Caco-2 (cell line): ENCODE measurements at regions not wholly inside any gene's neighbourhood (a gene's known extent, or its start where the extent isn't known, plus 50 kb on each side); places are given as distances from the start of the nearest gene placed in this dataset.

Source experiments
- BruUV-seq: library from RNA; stranded (reverse); fragments of 400-500 nt; replicated peaks from 2 replicates; lab custom pipeline; 2021; lab: Mats Ljungman, UMichigan
- CTCF ChIA-PET: fragments of 300-600 bp; sonication (Branson Sonifier 250); formaldehyde crosslinking; loops from one replicate; lab custom pipeline; 2022; ENCODE audit warnings: antibody characterized with exemption; lab: Charles Lee
- POLR2A ChIA-PET: fragments of 300-600 bp; sonication (Branson Sonifier 250); formaldehyde crosslinking; loops from one replicate; lab custom pipeline; 2022; ENCODE audit warnings: antibody characterized with exemption; lab: Charles Lee
- DNase-seq, 2 experiments: peaks; one replicate each; pipeline versions ENCODE4 v3.0.0 to v3.0.0-alpha.2; 2020 to 2022
- H3K27me3 ChIP-seq: replicated peaks from 2 replicates; pipeline ENCODE4 v1.6.0; 2011; ENCODE audit warnings: low read length; ENCODE audit not compliant: control insufficient read depth, insufficient read depth
- H3K36me3 ChIP-seq: 2 replicates; pipeline ENCODE4 v1.5.1; 2011; ENCODE audit warnings: low read length; ENCODE audit not compliant: control insufficient read depth, insufficient read depth
- H3K4me1 ChIP-seq: fragments of 250-450 bp; sonication (Bioruptor Pico); 2 replicates; pipeline ENCODE4 v1.5.1; 2020; ENCODE audit warnings: mild to moderate bottlenecking
- H3K4me3 ChIP-seq: 2 replicates; pipeline ENCODE4 v1.5.1; 2011; ENCODE audit warnings: low read depth, mild to moderate bottlenecking, control low read depth, low read length
- H3K9me3 ChIP-seq: fragments of 250-450 bp; sonication (Bioruptor Pico); 2 replicates; pipeline ENCODE4 v1.5.1; 2020; ENCODE audit warnings: mild to moderate bottlenecking, moderate library complexity
- H3K27ac Mint-ChIP-seq: one replicate; pipeline ENCODE4 v1.8.0; 2022; ENCODE audit warnings: mixed read lengths; ENCODE audit not compliant: unreplicated experiment
- H3K27me3 Mint-ChIP-seq: one replicate; pipeline ENCODE4 v1.8.0; 2022; ENCODE audit warnings: mixed read lengths; ENCODE audit not compliant: insufficient read depth, unreplicated experiment
- H3K36me3 Mint-ChIP-seq: one replicate; pipeline ENCODE4 v1.8.0; 2022; ENCODE audit warnings: mild to moderate bottlenecking, mixed read lengths; ENCODE audit not compliant: insufficient read depth, unreplicated experiment
- H3K4me1 Mint-ChIP-seq: one replicate; pipeline ENCODE4 v1.8.0; 2022; ENCODE audit warnings: low read depth, mixed read lengths; ENCODE audit not compliant: unreplicated experiment
- H3K4me3 Mint-ChIP-seq: one replicate; pipeline ENCODE4 v1.8.0; 2022; ENCODE audit warnings: mild to moderate bottlenecking, moderate library complexity, mixed read lengths; ENCODE audit not compliant: unreplicated experiment
- H3K9me3 Mint-ChIP-seq: one replicate; pipeline ENCODE4 v1.8.0; 2022; ENCODE audit warnings: mixed read lengths; ENCODE audit not compliant: unreplicated experiment
- CTCF ChIP-seq, 2 experiments: fragments of 200-600 bp in 1 of 2; IDR thresholded peaks; 1 replicate in 1 of 2; 2 replicates in 1 of 2; pipeline versions ENCODE4 v1.5.1 to v1.8.0; 2011 to 2022; ENCODE audit warnings: antibody characterized with exemption in 1 of 2, control low read depth in 1 of 2, inconsistent platforms in 1 of 2, low read depth in 1 of 2, low read length in 1 of 2, mild to moderate bottlenecking in 1 of 2, moderate library complexity in 1 of 2; ENCODE audit not compliant: insufficient read depth in 1 of 2, severe bottlenecking in 1 of 2, unreplicated experiment in 1 of 2
- intact Hi-C: fragments of 100-400 bp; cut with micrococcal nuclease; formaldehyde crosslinking; loops from one replicate; pipeline ENCODE4 v1.10.0; 2022; ENCODE audit not compliant: unreplicated experiment

GRCh38 chr15:70260580-70260979 is 162.9 kb upstream of the TLE3 start:
- H3K4me3 ChIP-seq: no peak overlapping the region
- H3K4me1 Mint-ChIP-seq: no peaks in the 10 kb centered on the region
- H3K36me3 Mint-ChIP-seq: no peaks in the 10 kb centered on the region
- intact Hi-C loops: loop anchor here (5.0 kb wide), 1 partner anchor 102 kb away; no protein-coding TSS in a partner anchor
- CTCF ChIA-PET: interaction anchor here (0.6 kb wide), 1 partner anchor 134 kb away, joined by 7 read pairs; no protein-coding TSS in a partner anchor
- H3K27me3 Mint-ChIP-seq: no peaks in the 10 kb centered on the region
- no peaks in the 10 kb centered on the region for H3K9me3 ChIP-seq
- DNase-seq: no peak
- no peak for TF ChIP-seq CTCF (IDR thresholded peaks at IDR 0.05; ENCODE audit: insufficient read depth in 1 of 2, low read depth in 1 of 2, low read length in 1 of 2, severe bottlenecking in 1 of 2, unreplicated experiment in 1 of 2)
- no peaks in the 10 kb centered on the region for H3K27me3 ChIP-seq
- no peak overlapping the region for H3K27ac Mint-ChIP-seq
- POLR2A ChIA-PET: no interaction called here
- H3K9me3 Mint-ChIP-seq: no peaks in the 10 kb centered on the region
- H3K36me3 ChIP-seq: no peaks in the 10 kb centered on the region
- H3K4me1 ChIP-seq: no peaks in the 10 kb centered on the region
- no TSS peak for BruUV-seq
- H3K4me3 Mint-ChIP-seq: no peak overlapping the region

- H3K4me3 ChIP-seq: no peak overlapping the region
- Mint-ChIP-seq H3K4me3 (no peak overlapping the region), H3K4me1 (no peaks in the 10 kb centered on the region), H3K27me3 (no peaks in the 10 kb centered on the region), H3K9me3 (no peaks in the 10 kb centered on the region), H3K27ac (no peak overlapping the region), H3K36me3 (no peaks in the 10 kb centered on the region)
- CTCF ChIA-PET: interaction anchor here (0.6 kb wide), 1 partner anchor 97 kb away, joined by 4 read pairs; no protein-coding TSS in a partner anchor
- H3K4me1 ChIP-seq: no peaks in the 10 kb centered on the region
- no peak for TF ChIP-seq CTCF (IDR thresholded peaks at IDR 0.05; ENCODE audit: insufficient read depth in 1 of 2, low read depth in 1 of 2, low read length in 1 of 2, severe bottlenecking in 1 of 2, unreplicated experiment in 1 of 2)
- no peaks in the 10 kb centered on the region for H3K36me3 ChIP-seq
- POLR2A ChIA-PET: no interaction called here
- H3K27me3 ChIP-seq: no peaks in the 10 kb centered on the region
- no peaks in the 10 kb centered on the region for H3K9me3 ChIP-seq
- no TSS peak for BruUV-seq
- peak in 1 of 2 experiments; percentile 23 for DNase-seq
- intact Hi-C loops: loop anchor here (5.0 kb wide), 1 partner anchor 102 kb away; no protein-coding TSS in a partner anchor
Measured at GRCh38 chr15:70259640-70260508, 162.2 kb upstream of the TLE3 start.

GRCh38 chr15:70259028-70259424 is 161.3 kb upstream of the TLE3 start:
- no peaks in the 10 kb centered on the region for H3K27me3 Mint-ChIP-seq
- no peaks in the 10 kb centered on the region for H3K27me3 ChIP-seq
- H3K27ac Mint-ChIP-seq: no peak overlapping the region
- no peaks in the 10 kb centered on the region for H3K9me3 Mint-ChIP-seq
- POLR2A ChIA-PET: no interaction called here
- no peak for DNase-seq
- H3K4me1 Mint-ChIP-seq: no peaks in the 10 kb centered on the region
- no peaks in the 10 kb centered on the region for H3K4me1 ChIP-seq
- TF ChIP-seq CTCF (IDR thresholded peaks at IDR 0.05; ENCODE audit: insufficient read depth in 1 of 2, low read depth in 1 of 2, low read length in 1 of 2, severe bottlenecking in 1 of 2, unreplicated experiment in 1 of 2): no peak
- BruUV-seq: no TSS peak
- H3K4me3 Mint-ChIP-seq: no peak overlapping the region
- H3K4me3 ChIP-seq: no peak overlapping the region
- H3K36me3 ChIP-seq: no peaks in the 10 kb centered on the region
- intact Hi-C loops: no loop called here
- H3K36me3 Mint-ChIP-seq: no peaks in the 10 kb centered on the region
- CTCF ChIA-PET: no interaction called here
- no peaks in the 10 kb centered on the region for H3K9me3 ChIP-seq
